Coronary artery (tissue), 2 donors: ENCODE measurements at regions not wholly inside any gene's neighbourhood (a gene's known extent, or its start where the extent isn't known, plus 50 kb on each side); places are given as distances from the start of the nearest gene placed in this dataset.
A peak's percentile ranks its signal among the peaks of the same experiment; 100 is the strongest.

Experiments used
- DNase-seq: peaks from one replicate; pipeline ENCODE4 v3.0.0-alpha.2; 2017; ENCODE audit warnings: low spot score
- H3K27ac ChIP-seq, 2 donors: fragments of 200-600 bp; sonication (generic); one replicate each; pipeline ENCODE4 v1.5.1; 2016 to 2019
- H3K4me3 ChIP-seq: fragments of 200-600 bp; sonication (generic); 2 replicates; pipeline ENCODE4 v1.5.1; 2016; ENCODE audit warnings: mild to moderate bottlenecking, moderate library complexity
- CTCF ChIP-seq: fragments of 200-600 bp; sonication (generic); IDR thresholded peaks from one replicate; pipeline ENCODE4 v1.5.1; 2019; ENCODE audit warnings: antibody characterized with exemption

- Histone ChIP-seq H3K4me3 (no peak overlapping the region), H3K27ac (no peak overlapping the region)
- DNase-seq, result no peak
- TF ChIP-seq CTCF, result no peak
Measured at GRCh38 chr5:56698463-56699381, 116.6 kb upstream of the MAP3K1 start.

GRCh38 chr5:56696900-56697299 is 118.4 kb upstream of the MAP3K1 start:
- no peak for DNase-seq
- Histone ChIP-seq H3K27ac (no peak overlapping the region), H3K4me3 (no peak overlapping the region)
- no peak for TF ChIP-seq CTCF

GRCh38 chr5:56693220-56693579 is 122.1 kb upstream of the MAP3K1 start:
- Histone ChIP-seq H3K4me3 (no peak overlapping the region), H3K27ac (no peak overlapping the region)
- TF ChIP-seq CTCF, result no peak
- DNase-seq, result no peak

GRCh38 chr5:56692359-56693219 is 122.8 kb upstream of the MAP3K1 start:
- TF ChIP-seq CTCF, result no peak
- DNase-seq, result no peak
- Histone ChIP-seq H3K27ac (no peak overlapping the region), H3K4me3 (no peak overlapping the region)

GRCh38 chr5:56688402-56688801 is 126.9 kb upstream of the MAP3K1 start:
- no peak for DNase-seq
- H3K27ac ChIP-seq, result no peak overlapping the region
- no peak overlapping the region for H3K4me3 ChIP-seq
- TF ChIP-seq CTCF, result no peak

- no peak for TF ChIP-seq CTCF
- Histone ChIP-seq H3K27ac (peak overlapping the region in 1 of 2 donors; percentile 5), H3K4me3 (no peak overlapping the region)
- DNase-seq, result no peak
Measured at GRCh38 chr5:56686337-56687195, 128.8 kb upstream of the MAP3K1 start.
